ENCODE measurements at regions not wholly inside any gene's neighbourhood (a gene's known extent, or its start where the extent isn't known, plus 50 kb on each side); places are given as distances from the start of the nearest gene placed in this dataset.

DNA sequence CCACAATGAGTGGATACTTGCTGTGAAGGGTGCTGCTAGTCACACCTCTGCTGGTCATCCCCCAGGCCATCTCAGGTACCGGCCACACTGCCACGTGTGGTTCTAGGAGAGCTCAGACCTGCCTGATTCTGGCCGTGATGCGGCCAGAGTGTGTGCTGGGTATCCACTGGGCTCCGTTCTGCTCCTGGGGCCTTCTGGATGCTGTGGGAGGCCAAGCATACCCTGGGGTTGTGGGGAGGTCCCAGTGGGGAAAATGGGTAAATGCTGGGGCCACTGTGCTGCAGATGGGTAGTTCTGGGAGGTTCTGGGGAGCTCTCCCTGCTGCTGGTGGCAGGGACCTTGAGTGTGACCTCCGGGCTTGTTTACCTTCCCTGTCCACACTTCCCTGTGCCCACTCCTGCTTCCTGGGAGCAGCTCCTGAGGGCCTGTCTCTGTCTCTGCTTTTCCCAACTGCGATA is 318.4 kb downstream of the GLRX3 start:
- Histone ChIP-seq H3K4me1 (no peaks in the 10 kb centered on the region), H3K27me3 (no peaks in the 10 kb centered on the region), H3K4me3 (no peak overlapping the region), H3K36me3 (no peaks in the 10 kb centered on the region), H3K9me3 (no peaks in the 10 kb centered on the region), H3K27ac (no peak overlapping the region)
- DNase-seq (ENCODE audit: low spot score in 2 of 2), result no peak
- no peak for TF ChIP-seq POLR2A (IDR thresholded peaks at IDR 0.05)
- 94 to 99% methylated on average over 7 of the region's 7 CpGs for WGBS, 2 donors

DNA sequence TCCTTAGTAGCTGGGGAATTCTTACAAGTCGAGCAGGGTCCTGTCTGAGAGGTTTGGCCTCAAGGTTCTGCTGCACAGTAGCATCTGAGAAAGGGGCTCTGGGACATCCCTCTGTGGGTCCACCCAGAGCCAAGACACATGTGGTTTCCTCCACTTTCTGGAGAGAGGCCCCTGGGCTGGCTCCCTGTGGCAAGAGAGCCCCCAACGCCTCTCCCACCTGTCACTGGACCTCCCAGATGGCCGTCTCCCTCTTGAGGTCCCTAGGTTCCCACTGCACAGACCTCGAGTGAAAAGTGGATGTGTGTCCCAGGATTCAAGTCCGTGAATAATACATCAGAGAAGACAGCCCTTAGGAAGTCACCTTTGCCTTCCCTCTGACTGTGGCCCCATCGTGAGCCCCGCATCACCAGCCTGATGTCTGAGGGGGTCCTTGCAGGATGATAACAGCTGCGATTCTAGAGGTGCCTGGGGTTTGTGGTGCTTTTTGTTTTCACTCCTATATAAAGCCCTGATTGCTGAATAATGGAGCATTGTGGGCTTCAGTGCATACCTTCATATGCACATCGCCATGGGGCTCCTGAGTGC is 319.0 kb downstream of the GLRX3 start:
- Histone ChIP-seq H3K27me3 (no peaks in the 10 kb centered on the region), H3K36me3 (no peaks in the 10 kb centered on the region), H3K4me3 (no peak overlapping the region), H3K9me3 (no peaks in the 10 kb centered on the region), H3K27ac (no peak overlapping the region), H3K4me1 (no peaks in the 10 kb centered on the region)
- no peak for DNase-seq (ENCODE audit: low spot score in 2 of 2)
- 74 to 83% methylated on average over 9 of the region's 9 CpGs for WGBS, 2 donors
- TF ChIP-seq POLR2A (IDR thresholded peaks at IDR 0.05) (no peak), EP300 (IDR thresholded peaks at IDR 0.05) (no peak)
- TF ChIP-seq, protein P1, sequence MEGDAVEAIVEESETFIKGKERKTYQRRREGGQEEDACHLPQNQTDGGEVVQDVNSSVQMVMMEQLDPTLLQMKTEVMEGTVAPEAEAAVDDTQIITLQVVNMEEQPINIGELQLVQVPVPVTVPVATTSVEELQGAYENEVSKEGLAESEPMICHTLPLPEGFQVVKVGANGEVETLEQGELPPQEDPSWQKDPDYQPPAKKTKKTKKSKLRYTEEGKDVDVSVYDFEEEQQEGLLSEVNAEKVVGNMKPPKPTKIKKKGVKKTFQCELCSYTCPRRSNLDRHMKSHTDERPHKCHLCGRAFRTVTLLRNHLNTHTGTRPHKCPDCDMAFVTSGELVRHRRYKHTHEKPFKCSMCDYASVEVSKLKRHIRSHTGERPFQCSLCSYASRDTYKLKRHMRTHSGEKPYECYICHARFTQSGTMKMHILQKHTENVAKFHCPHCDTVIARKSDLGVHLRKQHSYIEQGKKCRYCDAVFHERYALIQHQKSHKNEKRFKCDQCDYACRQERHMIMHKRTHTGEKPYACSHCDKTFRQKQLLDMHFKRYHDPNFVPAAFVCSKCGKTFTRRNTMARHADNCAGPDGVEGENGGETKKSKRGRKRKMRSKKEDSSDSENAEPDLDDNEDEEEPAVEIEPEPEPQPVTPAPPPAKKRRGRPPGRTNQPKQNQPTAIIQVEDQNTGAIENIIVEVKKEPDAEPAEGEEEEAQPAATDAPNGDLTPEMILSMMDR (IDR thresholded peaks at IDR 0.05), result no peak

DNA sequence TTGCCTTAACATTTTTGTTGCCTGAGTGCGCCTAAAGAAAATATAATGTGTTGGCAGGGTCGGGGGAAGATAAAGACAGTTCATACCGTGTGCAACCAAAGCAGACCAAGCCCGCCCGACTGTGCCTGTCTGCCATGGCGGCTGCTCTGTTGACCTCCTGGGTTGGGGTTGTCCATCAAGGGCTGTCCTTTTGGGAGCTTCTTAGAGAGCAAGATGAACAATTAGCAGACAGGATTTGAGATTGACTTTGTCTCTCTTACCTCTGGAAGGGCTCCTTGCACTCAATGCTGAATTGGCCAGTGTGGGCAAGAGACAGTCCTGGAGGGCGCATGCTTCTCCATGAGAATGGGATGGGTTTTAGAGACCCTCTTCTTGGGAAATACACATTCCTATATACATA is 319.6 kb downstream of the GLRX3 start:
- TF ChIP-seq POLR2A (IDR thresholded peaks at IDR 0.05) (no peak), EP300 (IDR thresholded peaks at IDR 0.05) (no peak)
- TF ChIP-seq, protein P1 (IDR thresholded peaks at IDR 0.05), result no peak
- Histone ChIP-seq H3K27me3 (no peaks in the 10 kb centered on the region), H3K9me3 (no peaks in the 10 kb centered on the region), H3K4me3 (no peak overlapping the region), H3K27ac (no peak overlapping the region), H3K4me1 (no peaks in the 10 kb centered on the region), H3K36me3 (no peaks in the 10 kb centered on the region)
- WGBS, 2 donors, result 88 to 90% methylated on average over 7 of the region's 7 CpGs
- DNase-seq (ENCODE audit: low spot score in 2 of 2), result no peak

DNA sequence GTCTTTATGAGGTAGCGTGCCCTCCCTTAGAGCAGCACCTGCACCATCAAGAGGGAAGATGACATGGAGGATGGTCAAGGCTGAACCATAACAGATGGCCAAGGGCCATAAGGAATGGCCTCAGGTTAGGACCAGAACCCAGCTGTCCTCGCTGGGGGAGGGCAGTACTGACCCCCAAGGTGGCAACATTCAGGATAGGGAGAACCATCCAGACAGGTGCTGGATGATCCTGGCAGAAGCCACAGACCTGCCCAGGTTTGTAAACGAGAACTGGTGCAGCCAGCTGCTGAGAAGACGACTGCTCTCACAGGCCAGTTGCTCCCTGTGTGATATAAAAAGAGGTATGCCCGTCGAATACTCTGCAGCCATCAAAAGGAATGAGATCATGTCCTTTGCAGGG is 320.4 kb downstream of the GLRX3 start:
- Histone ChIP-seq H3K4me1 (no peaks in the 10 kb centered on the region), H3K27me3 (no peaks in the 10 kb centered on the region), H3K27ac (no peak overlapping the region), H3K9me3 (no peaks in the 10 kb centered on the region), H3K4me3 (no peak overlapping the region), H3K36me3 (no peaks in the 10 kb centered on the region)
- DNase-seq (ENCODE audit: low spot score in 2 of 2), result no peak
- 73 to 75% methylated on average over 6 of the region's 6 CpGs for WGBS, 2 donors
- TF ChIP-seq POLR2A (IDR thresholded peaks at IDR 0.05), result no peak
- TF ChIP-seq, protein P1 (IDR thresholded peaks at IDR 0.05), result no peak
- TF ChIP-seq EP300 (IDR thresholded peaks at IDR 0.05), result no peak

DNA sequence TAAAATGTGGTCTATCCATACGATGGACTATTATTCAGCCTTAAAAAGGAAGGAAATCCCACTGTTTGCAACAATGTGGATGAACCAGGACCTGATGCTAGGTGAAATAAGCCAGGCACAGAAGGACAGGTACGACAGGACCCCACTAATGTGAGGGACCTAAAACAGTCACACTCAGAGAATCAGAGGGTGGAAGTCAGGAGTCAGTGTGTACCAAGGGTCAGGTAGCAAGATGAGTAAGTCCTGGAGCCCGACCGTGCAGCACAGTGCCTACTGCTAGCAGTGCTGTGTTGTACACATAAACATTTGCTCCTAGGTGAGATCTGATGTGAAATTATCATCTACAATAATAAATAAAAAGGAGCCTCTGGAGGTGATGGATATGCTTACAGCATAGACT is 322.3 kb downstream of the GLRX3 start:
- Histone ChIP-seq H3K27ac (no peak overlapping the region), H3K4me1 (no peaks in the 10 kb centered on the region), H3K36me3 (no peaks in the 10 kb centered on the region), H3K9me3 (no peaks in the 10 kb centered on the region), H3K27me3 (no peaks in the 10 kb centered on the region), H3K4me3 (no peak overlapping the region)
- WGBS, 2 donors, result 75 to 88% methylated on average over 4 of the region's 4 CpGs
- no peak for DNase-seq (ENCODE audit: low spot score in 2 of 2)
- TF ChIP-seq POLR2A (IDR thresholded peaks at IDR 0.05), result no peak
- TF ChIP-seq EP300 (IDR thresholded peaks at IDR 0.05), result no peak
- TF ChIP-seq, protein P1 (IDR thresholded peaks at IDR 0.05), result no peak

DNA sequence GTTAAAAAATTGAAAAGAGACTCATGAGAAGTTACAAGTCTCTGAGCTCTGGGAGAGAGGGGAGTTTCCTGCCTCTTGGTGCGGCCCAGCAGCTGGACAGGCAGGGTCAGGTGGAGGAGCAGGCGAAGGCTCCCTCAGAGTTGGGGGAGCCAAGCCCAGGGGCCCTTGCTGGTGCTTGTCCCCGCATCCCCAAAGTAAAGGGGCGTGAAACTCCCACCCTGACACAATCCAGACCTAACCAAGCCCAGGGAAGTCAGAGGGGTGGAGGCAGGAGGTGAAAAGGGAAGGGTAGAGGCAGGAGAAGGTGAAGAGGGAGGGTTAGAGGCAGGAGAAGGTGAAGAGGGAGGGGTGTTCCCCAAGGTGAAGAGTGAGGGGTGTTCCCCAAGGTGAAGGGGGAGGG is 322.8 kb downstream of the GLRX3 start:
- Histone ChIP-seq H3K27ac (no peak overlapping the region), H3K4me3 (no peak overlapping the region), H3K4me1 (no peaks in the 10 kb centered on the region), H3K27me3 (no peaks in the 10 kb centered on the region), H3K36me3 (no peaks in the 10 kb centered on the region), H3K9me3 (no peaks in the 10 kb centered on the region)
- DNase-seq (ENCODE audit: low spot score in 2 of 2), result no peak
- WGBS, 2 donors, result 73 to 85% methylated on average over 4 of the region's 4 CpGs
- TF ChIP-seq, protein P1 (IDR thresholded peaks at IDR 0.05), result no peak
- TF ChIP-seq POLR2A (IDR thresholded peaks at IDR 0.05), result no peak
- no peak for TF ChIP-seq EP300 (IDR thresholded peaks at IDR 0.05)
